PC-3 (cell line): ENCODE measurements at regions not wholly inside any gene's neighbourhood (a gene's known extent, or its start where the extent isn't known, plus 50 kb on each side); places are given as distances from the start of the nearest gene placed in this dataset.

ENCODE experiments used
- ATAC-seq: fragments of 200-7000 bp; cut with Tn5 transposase; 2 replicates; pipeline ENCODE4 v1.9.1; 2020; ENCODE audit warnings: mild to moderate bottlenecking, moderate library complexity
- BruUV-seq: library from RNA; stranded (reverse); fragments of 400-500 nt; replicated peaks from 2 replicates; lab custom pipeline; 2021; lab: Mats Ljungman, UMichigan
- CTCF ChIA-PET: fragments of 300-600 bp; sonication (Branson Sonifier 250); formaldehyde crosslinking; loops from one replicate; lab custom pipeline; 2022; ENCODE audit warnings: antibody characterized with exemption; lab: Charles Lee
- POLR2A ChIA-PET: fragments of 300-600 bp; sonication (Branson Sonifier 250); formaldehyde crosslinking; loops from one replicate; lab custom pipeline; 2022; ENCODE audit warnings: antibody characterized with exemption; ENCODE audit not compliant: unreplicated experiment; lab: Charles Lee
- DNase-seq: peaks from one replicate; pipeline ENCODE4 v3.0.0-alpha.2; 2015
- H2AFZ ChIP-seq: fragments of 300-600 bp; sonication (generic); 2 replicates; pipeline ENCODE4 v1.6.0; 2016; ENCODE audit warnings: antibody characterized with exemption, low read length
- H3F3A ChIP-seq: fragments of 300-600 bp; sonication (generic); one replicate; pipeline ENCODE4 v1.6.0; 2017; ENCODE audit warnings: antibody characterized with exemption, low read length, control low read depth, mild to moderate bottlenecking; ENCODE audit not compliant: unreplicated experiment
- H3K27ac ChIP-seq: fragments of 300-600 bp; sonication (generic); 2 replicates; pipeline ENCODE4 v1.5.1; 2016; ENCODE audit warnings: mild to moderate bottlenecking, low read length
- H3K27me3 ChIP-seq: fragments of 300-600 bp; sonication (generic); 2 replicates; pipeline ENCODE4 v1.6.1; 2016; ENCODE audit warnings: low read length, mixed read lengths
- H3K36me3 ChIP-seq: fragments of 300-600 bp; sonication (generic); 2 replicates; pipeline ENCODE4 v1.6.1; 2016; ENCODE audit warnings: low read depth, mixed run types, low read length, mixed read lengths
- H3K4me1 ChIP-seq: fragments of 300-600 bp; sonication (generic); 2 replicates; pipeline ENCODE4 v1.5.1; 2016; ENCODE audit warnings: low read length; ENCODE audit not compliant: insufficient read depth
- H3K4me2 ChIP-seq: fragments of 300-600 bp; sonication (generic); 2 replicates; pipeline ENCODE4 v1.6.0; 2016; ENCODE audit warnings: low read length
- H3K4me3 ChIP-seq: fragments of 300-600 bp; sonication (generic); 2 replicates; pipeline ENCODE4 v1.5.1; 2016; ENCODE audit warnings: mild to moderate bottlenecking, low read length, mixed read lengths
- H3K79me2 ChIP-seq: fragments of 300-600 bp; sonication (generic); 2 replicates; pipeline ENCODE4 v1.6.1; 2017; ENCODE audit warnings: low read length, mixed read lengths
- H3K9ac ChIP-seq: fragments of 300-600 bp; sonication (generic); 2 replicates; pipeline ENCODE4 v1.6.0; 2016; ENCODE audit warnings: mild to moderate bottlenecking, low read length
- H3K9me2 ChIP-seq: fragments of 300-600 bp; sonication (generic); replicated peaks from 2 replicates; pipeline ENCODE4 v1.6.1; 2016; ENCODE audit warnings: mixed run types, low read length, mixed read lengths
- H3K9me3 ChIP-seq: fragments of 300-600 bp; sonication (generic); 2 replicates; pipeline ENCODE4 v1.6.1; 2016; ENCODE audit warnings: low read length, mixed read lengths
- H4K20me1 ChIP-seq: fragments of 300-600 bp; sonication (generic); 2 replicates; pipeline ENCODE4 v1.6.1; 2016; ENCODE audit warnings: low read length, mixed read lengths
- EZH2phosphoT487 ChIP-seq: fragments of 300-600 bp; sonication (generic); IDR thresholded peaks from 2 replicates; pipeline ENCODE4 v1.6.1; 2018; ENCODE audit warnings: mild to moderate bottlenecking, antibody characterized with exemption, low read length, borderline replicate concordance
- intact Hi-C: fragments of 100-400 bp; cut with micrococcal nuclease; formaldehyde crosslinking; loops from 2 replicates; pipeline ENCODE4 v1.9.0; 2023
- TF ChIP-seq, protein P1 (sequence below): fragments of 300-600 bp; sonication (generic); conservative IDR thresholded peaks from 2 replicates; pipeline ENCODE4 v1.5.1; 2017; ENCODE audit warnings: antibody characterized with exemption, low read depth, mild to moderate bottlenecking, low read length

DNA sequence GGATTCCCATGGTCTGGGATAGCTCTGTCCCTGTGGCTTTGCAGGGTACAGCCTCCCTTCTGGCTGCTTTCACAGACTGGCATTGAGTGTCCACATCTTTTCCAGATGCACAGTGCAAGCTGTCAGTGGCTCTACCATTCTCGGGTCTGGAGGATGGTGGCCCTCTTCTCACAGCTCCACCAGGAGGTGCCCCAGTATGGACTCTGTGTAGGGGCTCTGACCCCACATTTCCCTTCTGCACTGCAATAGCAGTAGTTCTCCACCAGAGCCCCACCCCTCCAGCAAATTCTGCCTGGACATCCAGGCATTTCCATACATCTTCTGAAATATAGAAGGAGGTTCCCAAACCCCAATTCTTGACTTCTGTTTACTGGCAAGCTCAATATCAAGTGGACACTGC is 50.2 kb upstream of the GRID2 start:
- Histone ChIP-seq H3K4me1 (no peaks in the 10 kb centered on the region), H3K27ac (no peak overlapping the region), H3K27me3 (no peaks in the 10 kb centered on the region), H3K36me3 (no peaks in the 10 kb centered on the region), H3K4me2 (no peak overlapping the region), H3K79me2 (no peaks in the 10 kb centered on the region), H3K9me3 (no peaks in the 10 kb centered on the region), H3K9ac (no peak overlapping the region), H4K20me1 (no peaks in the 10 kb centered on the region), H2AFZ (no peak overlapping the region), H3K9me2 (no peaks in the 10 kb centered on the region), H3K4me3 (no peak overlapping the region), H3F3A (no peaks in the 10 kb centered on the region)
- POLR2A ChIA-PET, result no interaction called here
- CTCF ChIA-PET, result no interaction called here
- DNase-seq (no peak), ATAC-seq (no peak)
- intact Hi-C loops, result no loop called here
- TF ChIP-seq, protein P1, sequence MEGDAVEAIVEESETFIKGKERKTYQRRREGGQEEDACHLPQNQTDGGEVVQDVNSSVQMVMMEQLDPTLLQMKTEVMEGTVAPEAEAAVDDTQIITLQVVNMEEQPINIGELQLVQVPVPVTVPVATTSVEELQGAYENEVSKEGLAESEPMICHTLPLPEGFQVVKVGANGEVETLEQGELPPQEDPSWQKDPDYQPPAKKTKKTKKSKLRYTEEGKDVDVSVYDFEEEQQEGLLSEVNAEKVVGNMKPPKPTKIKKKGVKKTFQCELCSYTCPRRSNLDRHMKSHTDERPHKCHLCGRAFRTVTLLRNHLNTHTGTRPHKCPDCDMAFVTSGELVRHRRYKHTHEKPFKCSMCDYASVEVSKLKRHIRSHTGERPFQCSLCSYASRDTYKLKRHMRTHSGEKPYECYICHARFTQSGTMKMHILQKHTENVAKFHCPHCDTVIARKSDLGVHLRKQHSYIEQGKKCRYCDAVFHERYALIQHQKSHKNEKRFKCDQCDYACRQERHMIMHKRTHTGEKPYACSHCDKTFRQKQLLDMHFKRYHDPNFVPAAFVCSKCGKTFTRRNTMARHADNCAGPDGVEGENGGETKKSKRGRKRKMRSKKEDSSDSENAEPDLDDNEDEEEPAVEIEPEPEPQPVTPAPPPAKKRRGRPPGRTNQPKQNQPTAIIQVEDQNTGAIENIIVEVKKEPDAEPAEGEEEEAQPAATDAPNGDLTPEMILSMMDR, result no peak
- TF ChIP-seq EZH2phosphoT487, result no peak
- no TSS peak for BruUV-seq
